Prostate gland (tissue), 2 donors: ENCODE measurements at regions not wholly inside any gene's neighbourhood (a gene's known extent, or its start where the extent isn't known, plus 50 kb on each side); places are given as distances from the start of the nearest gene placed in this dataset.

Experiments
- POLR2A ChIP-seq: fragments of 450-650 bp; IDR thresholded peaks from one replicate; pipeline ENCODE4 v1.6.1; 2016; ENCODE audit warnings: antibody characterized with exemption, mild to moderate bottlenecking
- TF ChIP-seq, protein P1 (sequence below), 4 experiments: fragments of 200-600 bp in 2 of 4; fragments of 450-650 bp in 2 of 4; sonication (generic) in 2 of 4; IDR thresholded peaks; 1 replicate in 3 of 4; 2 replicates in 1 of 4; pipeline ENCODE4 v1.5.1; 2016 to 2019; ENCODE audit warnings: antibody characterized with exemption in 4 of 4, mild to moderate bottlenecking in 2 of 4, moderate library complexity in 2 of 4

DNA sequence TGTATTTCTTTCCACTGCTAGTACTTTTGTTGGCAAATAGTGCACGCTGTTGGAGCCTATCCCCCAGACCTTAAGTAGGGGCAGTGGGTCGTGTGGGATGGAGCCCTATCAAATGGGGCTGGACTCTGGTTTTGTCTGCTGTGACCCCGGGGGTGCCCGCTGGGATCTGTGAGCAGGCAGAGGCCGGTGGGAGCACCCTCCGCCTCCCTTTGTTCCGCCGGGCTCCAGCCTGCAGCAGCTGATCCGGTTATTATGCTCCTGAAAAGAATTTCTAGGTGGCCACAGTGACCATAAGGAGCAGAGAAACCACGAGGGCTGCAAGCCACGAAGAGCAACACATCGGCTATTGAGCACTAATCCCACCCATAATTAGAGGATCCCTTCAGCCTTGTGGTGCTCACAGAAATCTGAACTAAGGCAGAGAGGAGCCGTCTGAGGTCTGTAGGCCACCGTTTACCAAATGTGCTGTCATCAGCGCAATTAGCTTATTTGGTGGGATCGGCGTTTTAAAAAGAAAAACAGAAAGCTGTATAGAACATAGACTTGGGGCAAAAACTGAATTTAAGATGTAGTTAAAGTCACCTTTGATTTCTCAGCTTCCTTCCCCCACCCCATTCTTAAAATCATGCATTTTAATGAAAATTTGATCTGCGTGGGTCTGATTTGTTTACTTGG is 598.3 kb upstream of the JAG1 start:
- TF ChIP-seq, protein P1, sequence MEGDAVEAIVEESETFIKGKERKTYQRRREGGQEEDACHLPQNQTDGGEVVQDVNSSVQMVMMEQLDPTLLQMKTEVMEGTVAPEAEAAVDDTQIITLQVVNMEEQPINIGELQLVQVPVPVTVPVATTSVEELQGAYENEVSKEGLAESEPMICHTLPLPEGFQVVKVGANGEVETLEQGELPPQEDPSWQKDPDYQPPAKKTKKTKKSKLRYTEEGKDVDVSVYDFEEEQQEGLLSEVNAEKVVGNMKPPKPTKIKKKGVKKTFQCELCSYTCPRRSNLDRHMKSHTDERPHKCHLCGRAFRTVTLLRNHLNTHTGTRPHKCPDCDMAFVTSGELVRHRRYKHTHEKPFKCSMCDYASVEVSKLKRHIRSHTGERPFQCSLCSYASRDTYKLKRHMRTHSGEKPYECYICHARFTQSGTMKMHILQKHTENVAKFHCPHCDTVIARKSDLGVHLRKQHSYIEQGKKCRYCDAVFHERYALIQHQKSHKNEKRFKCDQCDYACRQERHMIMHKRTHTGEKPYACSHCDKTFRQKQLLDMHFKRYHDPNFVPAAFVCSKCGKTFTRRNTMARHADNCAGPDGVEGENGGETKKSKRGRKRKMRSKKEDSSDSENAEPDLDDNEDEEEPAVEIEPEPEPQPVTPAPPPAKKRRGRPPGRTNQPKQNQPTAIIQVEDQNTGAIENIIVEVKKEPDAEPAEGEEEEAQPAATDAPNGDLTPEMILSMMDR (IDR thresholded peaks at IDR 0.05): no peak
- no peak for TF ChIP-seq POLR2A
